GM23338 (cell line): ENCODE measurements at regions not wholly inside any gene's neighbourhood (a gene's known extent, or its start where the extent isn't known, plus 50 kb on each side); places are given as distances from the start of the nearest gene placed in this dataset.

Source experiments
- ATAC-seq: fragments of 200-7000 bp; cut with Tn5 transposase; 3 replicates; pipeline ENCODE4 v1.9.1; 2020
- DNase-seq: peaks from one replicate; pipeline ENCODE4 v3.0.0-alpha.2; 2015; ENCODE audit warnings: low spot score
- H2AFZ ChIP-seq: fragments of 200-600 bp; sonication (generic); 2 replicates; pipeline ENCODE4 v1.8.0; 2016; ENCODE audit warnings: antibody characterized with exemption, mild to moderate bottlenecking, moderate library complexity
- H3F3A ChIP-seq: fragments of 200-600 bp; sonication (generic); replicated peaks from 2 replicates; pipeline ENCODE4 v1.8.0; 2017; ENCODE audit warnings: antibody characterized with exemption, mixed run types, low read depth
- H3K27ac ChIP-seq: fragments of 200-600 bp; sonication (generic); 2 replicates; pipeline ENCODE4 v1.6.1; 2016; ENCODE audit warnings: low read depth
- H3K27me3 ChIP-seq: fragments of 200-600 bp; sonication (generic); 2 replicates; pipeline ENCODE4 v1.8.0; 2016; ENCODE audit warnings: mild to moderate bottlenecking, mixed run types, moderate library complexity; ENCODE audit not compliant: insufficient read depth
- H3K36me3 ChIP-seq: fragments of 200-600 bp; sonication (generic); 2 replicates; pipeline ENCODE4 v1.8.0; 2016; ENCODE audit warnings: mild to moderate bottlenecking; ENCODE audit not compliant: insufficient read depth
- H3K4me1 ChIP-seq: fragments of 200-600 bp; sonication (generic); 2 replicates; pipeline ENCODE4 v1.8.0; 2016; ENCODE audit warnings: mild to moderate bottlenecking, moderate library complexity; ENCODE audit not compliant: insufficient read depth
- H3K4me2 ChIP-seq: fragments of 200-600 bp; sonication (generic); 2 replicates; pipeline ENCODE4 v1.7.1; 2017; ENCODE audit warnings: mixed run types
- H3K4me3 ChIP-seq: fragments of 200-600 bp; sonication (generic); 2 replicates; pipeline ENCODE4 v1.6.1; 2016; ENCODE audit warnings: mixed run types
- H3K79me2 ChIP-seq: fragments of 200-600 bp; sonication (generic); replicated peaks from 2 replicates; pipeline ENCODE4 v1.8.0; 2017; ENCODE audit warnings: mild to moderate bottlenecking; ENCODE audit not compliant: insufficient read depth
- H3K9me2 ChIP-seq: fragments of 200-600 bp; sonication (generic); 2 replicates; pipeline ENCODE4 v1.8.0; 2017; ENCODE audit not compliant: insufficient read depth
- H4K20me1 ChIP-seq: fragments of 200-600 bp; sonication (generic); replicated peaks from 2 replicates; pipeline ENCODE4 v1.8.0; 2017; ENCODE audit warnings: mild to moderate bottlenecking; ENCODE audit not compliant: insufficient read depth
- H3K27ac Mint-ChIP-seq: 2 replicates; pipeline ENCODE4 v1.8.0; 2020; ENCODE audit warnings: inconsistent platforms, mild to moderate bottlenecking, moderate library complexity, mixed read lengths
- H3K27me3 Mint-ChIP-seq: 3 replicates; pipeline ENCODE4 v1.8.0; 2022; ENCODE audit warnings: low read depth, mild to moderate bottlenecking, moderate library complexity, mixed read lengths, inconsistent platforms; ENCODE audit not compliant: insufficient read depth, poor library complexity
- H3K36me3 Mint-ChIP-seq: 3 replicates; pipeline ENCODE4 v1.8.0; 2021; ENCODE audit warnings: low read depth, mild to moderate bottlenecking, inconsistent platforms, moderate library complexity, mixed read lengths
- H3K4me1 Mint-ChIP-seq: 3 replicates; pipeline ENCODE4 v1.8.0; 2020; ENCODE audit warnings: mild to moderate bottlenecking, inconsistent platforms, mixed read lengths
- H3K4me3 Mint-ChIP-seq: 3 replicates; pipeline ENCODE4 v1.8.0; 2021; ENCODE audit warnings: moderate library complexity, mild to moderate bottlenecking, inconsistent platforms, mixed read lengths
- H3K9me3 Mint-ChIP-seq: 3 replicates; pipeline ENCODE4 v1.8.0; 2020; ENCODE audit warnings: moderate library complexity, mild to moderate bottlenecking, inconsistent platforms, mixed read lengths
- CREB1 ChIP-seq: fragments of 250-450 bp; sonication (Bioruptor Pico); IDR thresholded peaks from 2 replicates; pipeline ENCODE4 v1.5.0; 2020; ENCODE audit warnings: low read depth, mild to moderate bottlenecking, moderate library complexity
- EZH2phosphoT487 ChIP-seq: fragments of 200-600 bp; sonication (generic); IDR thresholded peaks from one replicate; pipeline ENCODE4 v1.8.1; 2018; ENCODE audit warnings: antibody characterized with exemption; ENCODE audit not compliant: unreplicated experiment
- NANOG ChIP-seq: IDR thresholded peaks from 2 replicates; pipeline ENCODE4 v1.6.1; 2016; ENCODE audit warnings: antibody characterized with exemption, borderline replicate concordance
- STAT1 ChIP-seq: IDR thresholded peaks from one replicate; pipeline ENCODE4 v1.6.1; 2016; ENCODE audit warnings: antibody characterized with exemption; ENCODE audit not compliant: unreplicated experiment
- ZNF114 ChIP-seq: fragments of 250-450 bp; sonication (Bioruptor Pico); IDR thresholded peaks from 2 replicates; pipeline ENCODE4 v1.5.0; 2020; ENCODE audit warnings: mild to moderate bottlenecking, moderate library complexity
- TF ChIP-seq, protein P1 (sequence below): fragments of 250-450 bp; sonication (Bioruptor Pico); IDR thresholded peaks from 2 replicates; pipeline ENCODE4 v1.5.0; 2020; ENCODE audit warnings: mild to moderate bottlenecking, moderate library complexity
- TF ChIP-seq, protein P2 (sequence below): IDR thresholded peaks from one replicate; pipeline ENCODE4 v1.6.1; 2018; ENCODE audit warnings: antibody characterized with exemption; ENCODE audit not compliant: unreplicated experiment

DNA sequence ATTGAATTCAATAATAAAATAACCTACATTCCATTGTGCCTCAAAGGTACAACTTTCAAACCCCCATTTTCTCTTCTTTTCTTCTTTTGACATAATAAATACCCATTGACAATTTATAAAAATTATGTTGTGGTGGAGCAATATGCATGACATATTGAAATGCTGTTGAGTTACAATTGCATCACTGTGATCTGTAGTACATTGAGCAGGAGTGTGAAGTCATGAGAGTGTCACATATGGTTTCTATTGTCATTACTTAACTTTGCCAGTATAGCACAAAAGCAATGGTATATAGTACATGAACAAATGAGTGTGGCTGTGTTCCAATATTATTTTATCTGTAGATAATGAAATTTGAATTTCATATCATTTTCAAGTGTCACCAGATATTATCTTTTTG is 441.3 kb downstream of the GJA1 start:
- no peaks in the 10 kb centered on the region for H3K79me2 ChIP-seq
- no peaks in the 10 kb centered on the region for H3K9me2 ChIP-seq
- H2AFZ ChIP-seq: no peak overlapping the region
- H3K27ac Mint-ChIP-seq: no peak overlapping the region
- no peak overlapping the region for H3K4me2 ChIP-seq
- H3F3A ChIP-seq: no peaks in the 10 kb centered on the region
- no peaks in the 10 kb centered on the region for H3K36me3 ChIP-seq
- TF ChIP-seq, protein P1, sequence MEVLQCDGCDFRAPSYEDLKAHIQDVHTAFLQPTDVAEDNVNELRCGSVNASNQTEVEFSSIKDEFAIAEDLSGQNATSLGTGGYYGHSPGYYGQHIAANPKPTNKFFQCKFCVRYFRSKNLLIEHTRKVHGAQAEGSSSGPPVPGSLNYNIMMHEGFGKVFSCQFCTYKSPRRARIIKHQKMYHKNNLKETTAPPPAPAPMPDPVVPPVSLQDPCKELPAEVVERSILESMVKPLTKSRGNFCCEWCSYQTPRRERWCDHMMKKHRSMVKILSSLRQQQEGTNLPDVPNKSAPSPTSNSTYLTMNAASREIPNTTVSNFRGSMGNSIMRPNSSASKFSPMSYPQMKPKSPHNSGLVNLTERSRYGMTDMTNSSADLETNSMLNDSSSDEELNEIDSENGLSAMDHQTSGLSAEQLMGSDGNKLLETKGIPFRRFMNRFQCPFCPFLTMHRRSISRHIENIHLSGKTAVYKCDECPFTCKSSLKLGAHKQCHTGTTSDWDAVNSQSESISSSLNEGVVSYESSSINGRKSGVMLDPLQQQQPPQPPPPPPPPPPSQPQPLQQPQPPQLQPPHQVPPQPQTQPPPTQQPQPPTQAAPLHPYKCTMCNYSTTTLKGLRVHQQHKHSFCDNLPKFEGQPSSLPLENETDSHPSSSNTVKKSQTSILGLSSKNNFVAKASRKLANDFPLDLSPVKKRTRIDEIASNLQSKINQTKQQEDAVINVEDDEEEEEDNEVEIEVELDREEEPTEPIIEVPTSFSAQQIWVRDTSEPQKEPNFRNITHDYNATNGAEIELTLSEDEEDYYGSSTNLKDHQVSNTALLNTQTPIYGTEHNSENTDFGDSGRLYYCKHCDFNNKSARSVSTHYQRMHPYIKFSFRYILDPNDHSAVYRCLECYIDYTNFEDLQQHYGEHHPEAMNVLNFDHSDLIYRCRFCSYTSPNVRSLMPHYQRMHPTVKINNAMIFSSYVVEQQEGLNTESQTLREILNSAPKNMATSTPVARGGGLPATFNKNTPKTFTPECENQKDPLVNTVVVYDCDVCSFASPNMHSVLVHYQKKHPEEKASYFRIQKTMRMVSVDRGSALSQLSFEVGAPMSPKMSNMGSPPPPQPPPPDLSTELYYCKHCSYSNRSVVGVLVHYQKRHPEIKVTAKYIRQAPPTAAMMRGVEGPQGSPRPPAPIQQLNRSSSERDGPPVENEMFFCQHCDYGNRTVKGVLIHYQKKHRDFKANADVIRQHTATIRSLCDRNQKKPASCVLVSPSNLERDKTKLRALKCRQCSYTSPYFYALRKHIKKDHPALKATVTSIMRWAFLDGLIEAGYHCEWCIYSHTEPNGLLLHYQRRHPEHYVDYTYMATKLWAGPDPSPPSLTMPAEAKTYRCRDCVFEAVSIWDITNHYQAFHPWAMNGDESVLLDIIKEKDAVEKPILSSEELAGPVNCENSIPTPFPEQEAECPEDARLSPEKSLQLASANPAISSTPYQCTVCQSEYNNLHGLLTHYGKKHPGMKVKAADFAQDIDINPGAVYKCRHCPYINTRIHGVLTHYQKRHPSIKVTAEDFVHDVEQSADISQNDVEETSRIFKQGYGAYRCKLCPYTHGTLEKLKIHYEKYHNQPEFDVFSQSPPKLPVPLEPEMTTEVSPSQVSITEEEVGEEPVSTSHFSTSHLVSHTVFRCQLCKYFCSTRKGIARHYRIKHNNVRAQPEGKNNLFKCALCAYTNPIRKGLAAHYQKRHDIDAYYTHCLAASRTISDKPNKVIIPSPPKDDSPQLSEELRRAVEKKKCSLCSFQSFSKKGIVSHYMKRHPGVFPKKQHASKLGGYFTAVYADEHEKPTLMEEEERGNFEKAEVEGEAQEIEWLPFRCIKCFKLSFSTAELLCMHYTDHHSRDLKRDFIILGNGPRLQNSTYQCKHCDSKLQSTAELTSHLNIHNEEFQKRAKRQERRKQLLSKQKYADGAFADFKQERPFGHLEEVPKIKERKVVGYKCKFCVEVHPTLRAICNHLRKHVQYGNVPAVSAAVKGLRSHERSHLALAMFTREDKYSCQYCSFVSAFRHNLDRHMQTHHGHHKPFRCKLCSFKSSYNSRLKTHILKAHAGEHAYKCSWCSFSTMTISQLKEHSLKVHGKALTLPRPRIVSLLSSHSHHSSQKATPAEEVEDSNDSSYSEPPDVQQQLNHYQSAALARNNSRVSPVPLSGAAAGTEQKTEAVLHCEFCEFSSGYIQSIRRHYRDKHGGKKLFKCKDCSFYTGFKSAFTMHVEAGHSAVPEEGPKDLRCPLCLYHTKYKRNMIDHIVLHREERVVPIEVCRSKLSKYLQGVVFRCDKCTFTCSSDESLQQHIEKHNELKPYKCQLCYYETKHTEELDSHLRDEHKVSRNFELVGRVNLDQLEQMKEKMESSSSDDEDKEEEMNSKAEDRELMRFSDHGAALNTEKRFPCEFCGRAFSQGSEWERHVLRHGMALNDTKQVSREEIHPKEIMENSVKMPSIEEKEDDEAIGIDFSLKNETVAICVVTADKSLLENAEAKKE (CRISPR knock-in tag): no peak
- TF ChIP-seq STAT1: no peak
- no peak for TF ChIP-seq ZNF114 (CRISPR knock-in tag)
- TF ChIP-seq CREB1 (CRISPR knock-in tag): no peak
- TF ChIP-seq NANOG: no peak
- no peak for TF ChIP-seq EZH2phosphoT487
- TF ChIP-seq, protein P2, sequence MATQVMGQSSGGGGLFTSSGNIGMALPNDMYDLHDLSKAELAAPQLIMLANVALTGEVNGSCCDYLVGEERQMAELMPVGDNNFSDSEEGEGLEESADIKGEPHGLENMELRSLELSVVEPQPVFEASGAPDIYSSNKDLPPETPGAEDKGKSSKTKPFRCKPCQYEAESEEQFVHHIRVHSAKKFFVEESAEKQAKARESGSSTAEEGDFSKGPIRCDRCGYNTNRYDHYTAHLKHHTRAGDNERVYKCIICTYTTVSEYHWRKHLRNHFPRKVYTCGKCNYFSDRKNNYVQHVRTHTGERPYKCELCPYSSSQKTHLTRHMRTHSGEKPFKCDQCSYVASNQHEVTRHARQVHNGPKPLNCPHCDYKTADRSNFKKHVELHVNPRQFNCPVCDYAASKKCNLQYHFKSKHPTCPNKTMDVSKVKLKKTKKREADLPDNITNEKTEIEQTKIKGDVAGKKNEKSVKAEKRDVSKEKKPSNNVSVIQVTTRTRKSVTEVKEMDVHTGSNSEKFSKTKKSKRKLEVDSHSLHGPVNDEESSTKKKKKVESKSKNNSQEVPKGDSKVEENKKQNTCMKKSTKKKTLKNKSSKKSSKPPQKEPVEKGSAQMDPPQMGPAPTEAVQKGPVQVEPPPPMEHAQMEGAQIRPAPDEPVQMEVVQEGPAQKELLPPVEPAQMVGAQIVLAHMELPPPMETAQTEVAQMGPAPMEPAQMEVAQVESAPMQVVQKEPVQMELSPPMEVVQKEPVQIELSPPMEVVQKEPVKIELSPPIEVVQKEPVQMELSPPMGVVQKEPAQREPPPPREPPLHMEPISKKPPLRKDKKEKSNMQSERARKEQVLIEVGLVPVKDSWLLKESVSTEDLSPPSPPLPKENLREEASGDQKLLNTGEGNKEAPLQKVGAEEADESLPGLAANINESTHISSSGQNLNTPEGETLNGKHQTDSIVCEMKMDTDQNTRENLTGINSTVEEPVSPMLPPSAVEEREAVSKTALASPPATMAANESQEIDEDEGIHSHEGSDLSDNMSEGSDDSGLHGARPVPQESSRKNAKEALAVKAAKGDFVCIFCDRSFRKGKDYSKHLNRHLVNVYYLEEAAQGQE: no peak
- no peaks in the 10 kb centered on the region for H3K27me3 Mint-ChIP-seq
- H3K4me1 ChIP-seq: 0 out of 2 replicates have a peak, but pooled peaks cover 3% of the 10 kb centered on the region
- no peaks in the 10 kb centered on the region for H4K20me1 ChIP-seq
- peaks cover 9% of the 10 kb centered on the region for H3K9me3 Mint-ChIP-seq
- H3K27me3 ChIP-seq: no peaks in the 10 kb centered on the region
- DNase-seq (no peak), ATAC-seq (no peak)
- no peak overlapping the region for H3K4me3 Mint-ChIP-seq
- H3K36me3 Mint-ChIP-seq: peaks cover 9% of the 10 kb centered on the region; the same call in 2 of the 3 replicates
- H3K4me3 ChIP-seq: no peak overlapping the region
- no peaks in the 10 kb centered on the region for H3K4me1 Mint-ChIP-seq
- no peak overlapping the region for H3K27ac ChIP-seq
